ENCODE measurements at regions not wholly inside any gene's neighbourhood (a gene's known extent, or its start where the extent isn't known, plus 50 kb on each side); places are given as distances from the start of the nearest gene placed in this dataset.

- CTCF ChIA-PET = interaction anchor here (1.2 to 1.6 kb wide), 2 partner anchors 15 to 20 kb away, joined by 3 read pairs; no protein-coding TSS in a partner anchor
Measured at GRCh38 chr12:60168441-60168840, 572.6 kb downstream of the SLC16A7 start.

GRCh38 chr12:60169904-60170303, 574.1 kb downstream of the SLC16A7 start:
- DNase-seq (ENCODE audit: low read depth) = no peak
- Histone ChIP-seq H3K36me3 (ENCODE audit: control insufficient read depth, insufficient read depth, low read length) (no peaks in the 10 kb centered on the region), H3K27me3 (ENCODE audit: control insufficient read depth, insufficient read depth, low read length) (no peaks in the 10 kb centered on the region), H3K4me3 (ENCODE audit: low read depth, low read length) (no peak overlapping the region)
- ChIA-PET CTCF (interaction anchor here (1.6 kb wide), 1 partner anchor 17 kb away, joined by 3 read pairs; no protein-coding TSS in a partner anchor), POLR2A (no interaction called here)
- TF ChIP-seq CTCF (IDR thresholded peaks at IDR 0.05; ENCODE audit: insufficient read depth, low read depth, low read length) = no peak

More at GRCh38 chr12:60168441-60168840, 572.6 kb downstream of the SLC16A7 start:
- H3K27me3 ChIP-seq (ENCODE audit: control insufficient read depth, insufficient read depth, low read length) = no peaks in the 10 kb centered on the region
- TF ChIP-seq CTCF (IDR thresholded peaks at IDR 0.05; ENCODE audit: insufficient read depth, low read depth, low read length) = no peak
- no peak overlapping the region for H3K4me3 ChIP-seq (ENCODE audit: low read depth, low read length)
- DNase-seq (ENCODE audit: low read depth) = no peak
- POLR2A ChIA-PET = no interaction called here
- no peaks in the 10 kb centered on the region for H3K36me3 ChIP-seq (ENCODE audit: control insufficient read depth, insufficient read depth, low read length)

- CTCF ChIA-PET = interaction anchor here (0.6 kb wide), 1 partner anchor 87 kb away, joined by 3 read pairs; no protein-coding TSS in a partner anchor
- POLR2A ChIA-PET = no interaction called here
- no peaks in the 10 kb centered on the region for H3K27me3 ChIP-seq (ENCODE audit: control insufficient read depth, insufficient read depth, low read length)
- no peak for DNase-seq (ENCODE audit: low read depth)
- no peaks in the 10 kb centered on the region for H3K36me3 ChIP-seq (ENCODE audit: control insufficient read depth, insufficient read depth, low read length)
- H3K4me3 ChIP-seq (ENCODE audit: low read depth, low read length) = no peak overlapping the region
- TF ChIP-seq CTCF (IDR thresholded peaks at IDR 0.05; ENCODE audit: insufficient read depth, low read depth, low read length) = no peak
Measured at GRCh38 chr12:60172266-60173211, 576.7 kb downstream of the SLC16A7 start.

- Histone ChIP-seq H3K36me3 (ENCODE audit: control insufficient read depth, insufficient read depth, low read length) (no peaks in the 10 kb centered on the region), H3K4me3 (ENCODE audit: low read depth, low read length) (no peak overlapping the region), H3K27me3 (ENCODE audit: control insufficient read depth, insufficient read depth, low read length) (no peaks in the 10 kb centered on the region)
- ChIA-PET CTCF (interaction anchor here (0.6 kb wide), 1 partner anchor 86 kb away, joined by 3 read pairs; no protein-coding TSS in a partner anchor), POLR2A (no interaction called here)
- TF ChIP-seq CTCF (IDR thresholded peaks at IDR 0.05; ENCODE audit: insufficient read depth, low read depth, low read length) = no peak
- DNase-seq (ENCODE audit: low read depth) = no peak
Measured at GRCh38 chr12:60173224-60174170, 577.7 kb downstream of the SLC16A7 start.

GRCh38 chr12:60174476-60174875, 578.6 kb downstream of the SLC16A7 start:
- no peak for DNase-seq (ENCODE audit: low read depth)
- Histone ChIP-seq H3K4me3 (ENCODE audit: low read depth, low read length) (no peak overlapping the region), H3K27me3 (ENCODE audit: control insufficient read depth, insufficient read depth, low read length) (no peaks in the 10 kb centered on the region), H3K36me3 (ENCODE audit: control insufficient read depth, insufficient read depth, low read length) (no peaks in the 10 kb centered on the region)
- no peak for TF ChIP-seq CTCF (IDR thresholded peaks at IDR 0.05; ENCODE audit: insufficient read depth, low read depth, low read length)
- CTCF ChIA-PET = no interaction called here
- POLR2A ChIA-PET = no interaction called here

All from BJ (cell line).